Endodermal cell (in vitro differentiated cells): ENCODE measurements at regions not wholly inside any gene's neighbourhood (a gene's known extent, or its start where the extent isn't known, plus 50 kb on each side); places are given as distances from the start of the nearest gene placed in this dataset.

Experiments used
- DNase-seq: peaks from one replicate; pipeline ENCODE4 v3.0.0-alpha.2; 2017
- H3K27ac ChIP-seq: 2 replicates; pipeline ENCODE4 v1.5.1; 2013; ENCODE audit warnings: mild to moderate bottlenecking, low read depth, low read length, moderate library complexity
- H3K27me3 ChIP-seq: 2 replicates; pipeline ENCODE4 v1.6.1; 2013; ENCODE audit warnings: mild to moderate bottlenecking, low read length, moderate library complexity; ENCODE audit not compliant: insufficient read depth, control insufficient read depth, poor library complexity, severe bottlenecking
- H3K36me3 ChIP-seq: 2 replicates; pipeline ENCODE4 v1.7.0; 2013; ENCODE audit warnings: mild to moderate bottlenecking, low read length, moderate library complexity; ENCODE audit not compliant: control insufficient read depth, insufficient read depth
- H3K4me1 ChIP-seq: one replicate; pipeline ENCODE4 v1.7.0; 2013; ENCODE audit warnings: low read length; ENCODE audit not compliant: control insufficient read depth, insufficient read depth
- H3K4me3 ChIP-seq: 2 replicates; pipeline ENCODE4 v1.5.1; 2013; ENCODE audit warnings: mild to moderate bottlenecking, low read length, moderate library complexity
- H3K9ac ChIP-seq: 2 replicates; pipeline ENCODE4 v1.6.1; 2013; ENCODE audit warnings: mild to moderate bottlenecking, low read length, moderate library complexity; ENCODE audit not compliant: poor library complexity, severe bottlenecking; ENCODE audit errors: extremely low read depth
- H3K9me3 ChIP-seq: 2 replicates; pipeline ENCODE4 v1.6.1; 2013; ENCODE audit warnings: mild to moderate bottlenecking, low read length, moderate library complexity; ENCODE audit not compliant: control insufficient read depth
- H3K27ac Mint-ChIP-seq: 2 replicates; pipeline ENCODE4 v1.8.0; 2020; ENCODE audit warnings: mixed read lengths
- H3K27me3 Mint-ChIP-seq: 2 replicates; pipeline ENCODE4 v1.8.0; 2021; ENCODE audit warnings: mild to moderate bottlenecking, mixed read lengths; ENCODE audit not compliant: insufficient read depth
- H3K36me3 Mint-ChIP-seq: 2 replicates; pipeline ENCODE4 v1.8.0; 2020; ENCODE audit warnings: low read depth, mixed read lengths
- H3K4me1 Mint-ChIP-seq: 2 replicates; pipeline ENCODE4 v1.8.0; 2020; ENCODE audit warnings: mixed read lengths
- H3K4me3 Mint-ChIP-seq: 2 replicates; pipeline ENCODE4 v1.8.0; 2020; ENCODE audit warnings: mild to moderate bottlenecking, moderate library complexity, mixed read lengths
- H3K9me3 Mint-ChIP-seq: 2 replicates; pipeline ENCODE4 v1.8.0; 2020; ENCODE audit warnings: mild to moderate bottlenecking, mixed read lengths
- WGBS, 2 experiments: methylation state at CpG; one replicate each; pipeline versions ENCODE4 v1.1.5 to v1.1.7; 2013; ENCODE audit warnings: missing lambda C conversion rate in 2 of 2, mixed read lengths in 1 of 2; ENCODE audit not compliant: insufficient coverage in 1 of 2, insufficient read length in 1 of 2; 5-methylcytosine and 5-hydroxymethylcytosine counted together
- TF ChIP-seq, protein P1 (sequence below): fragments of 200-600 bp; sonication (generic); conservative IDR thresholded peaks from 2 replicates; pipeline ENCODE4 v1.5.0; 2021; ENCODE audit warnings: antibody characterized with exemption, mild to moderate bottlenecking

GRCh38 chr12:130078852-130079251 lies 83.4 kb upstream of the FZD10 start:
- peaks cover 17% of the 10 kb centered on the region for H3K4me1 Mint-ChIP-seq
- H3K36me3 Mint-ChIP-seq: no peaks in the 10 kb centered on the region
- peaks cover 13% of the 10 kb centered on the region for H3K9me3 Mint-ChIP-seq
- Histone ChIP-seq H3K27me3 (peaks cover 80% of the 10 kb centered on the region), H3K36me3 (no peaks in the 10 kb centered on the region), H3K4me1 (peaks cover 7% of the 10 kb centered on the region), H3K4me3 (no peak overlapping the region), H3K9me3 (peaks cover 4% of the 10 kb centered on the region), H3K27ac (no peak overlapping the region), H3K9ac (no peak overlapping the region)
- no peak overlapping the region for H3K27ac Mint-ChIP-seq
- H3K4me3 Mint-ChIP-seq: no peak overlapping the region
- peaks cover 89% of the 10 kb centered on the region for H3K27me3 Mint-ChIP-seq
- DNase-seq: no peak
- TF ChIP-seq, protein P1, sequence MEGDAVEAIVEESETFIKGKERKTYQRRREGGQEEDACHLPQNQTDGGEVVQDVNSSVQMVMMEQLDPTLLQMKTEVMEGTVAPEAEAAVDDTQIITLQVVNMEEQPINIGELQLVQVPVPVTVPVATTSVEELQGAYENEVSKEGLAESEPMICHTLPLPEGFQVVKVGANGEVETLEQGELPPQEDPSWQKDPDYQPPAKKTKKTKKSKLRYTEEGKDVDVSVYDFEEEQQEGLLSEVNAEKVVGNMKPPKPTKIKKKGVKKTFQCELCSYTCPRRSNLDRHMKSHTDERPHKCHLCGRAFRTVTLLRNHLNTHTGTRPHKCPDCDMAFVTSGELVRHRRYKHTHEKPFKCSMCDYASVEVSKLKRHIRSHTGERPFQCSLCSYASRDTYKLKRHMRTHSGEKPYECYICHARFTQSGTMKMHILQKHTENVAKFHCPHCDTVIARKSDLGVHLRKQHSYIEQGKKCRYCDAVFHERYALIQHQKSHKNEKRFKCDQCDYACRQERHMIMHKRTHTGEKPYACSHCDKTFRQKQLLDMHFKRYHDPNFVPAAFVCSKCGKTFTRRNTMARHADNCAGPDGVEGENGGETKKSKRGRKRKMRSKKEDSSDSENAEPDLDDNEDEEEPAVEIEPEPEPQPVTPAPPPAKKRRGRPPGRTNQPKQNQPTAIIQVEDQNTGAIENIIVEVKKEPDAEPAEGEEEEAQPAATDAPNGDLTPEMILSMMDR: no peak
- 63% methylated on average over 3 of the region's 3 CpGs; no CpG with 5 or more reads in 1 of the 2 experiments for WGBS, 2 experiments

GRCh38 chr12:130079279-130079678 lies 83.0 kb upstream of the FZD10 start:
- TF ChIP-seq, protein P1: no peak
- Histone ChIP-seq H3K9ac (no peak overlapping the region), H3K27ac (no peak overlapping the region), H3K4me1 (peaks cover 7% of the 10 kb centered on the region), H3K36me3 (no peaks in the 10 kb centered on the region), H3K9me3 (peaks cover 4% of the 10 kb centered on the region), H3K27me3 (peaks cover 80% of the 10 kb centered on the region), H3K4me3 (no peak overlapping the region)
- 93 to 95% methylated on average over 7 of the region's 7 CpGs for WGBS, 2 experiments
- H3K27ac Mint-ChIP-seq: no peak overlapping the region
- H3K4me1 Mint-ChIP-seq: peaks cover 17% of the 10 kb centered on the region
- peaks cover 13% of the 10 kb centered on the region for H3K9me3 Mint-ChIP-seq
- no peak for DNase-seq
- H3K27me3 Mint-ChIP-seq: peaks cover 89% of the 10 kb centered on the region
- no peaks in the 10 kb centered on the region for H3K36me3 Mint-ChIP-seq
- H3K4me3 Mint-ChIP-seq: no peak overlapping the region

DNA sequence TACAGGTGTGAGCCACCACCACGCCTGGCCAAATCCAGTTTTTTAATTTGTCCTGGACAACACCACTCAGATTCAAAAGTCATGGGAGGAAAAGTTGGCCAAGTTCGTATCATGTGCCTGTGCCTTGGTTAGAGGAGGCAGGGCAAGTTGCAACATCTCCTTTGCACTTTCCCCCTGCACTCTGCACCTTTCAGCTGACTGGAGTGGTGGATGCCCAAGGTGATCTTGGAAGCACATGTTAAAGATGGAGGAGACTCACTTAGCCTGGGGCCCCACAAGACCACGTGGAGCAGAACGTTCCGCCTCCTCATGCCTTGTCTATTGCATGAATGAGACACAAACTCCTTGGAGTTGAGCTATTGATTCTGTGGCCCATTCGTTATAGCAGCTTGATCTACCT lies 82.1 kb upstream of the FZD10 start:
- DNase-seq: no peak
- no peak overlapping the region for H3K27ac ChIP-seq
- peaks cover 4% of the 10 kb centered on the region for H3K9me3 ChIP-seq
- peaks cover 13% of the 10 kb centered on the region for H3K9me3 Mint-ChIP-seq
- peaks cover 21% of the 10 kb centered on the region for H3K4me1 Mint-ChIP-seq
- 75 to 86% methylated on average over 6 of the region's 6 CpGs for WGBS, 2 experiments
- peaks cover 80% of the 10 kb centered on the region for H3K27me3 ChIP-seq
- no peak overlapping the region for H3K9ac ChIP-seq
- H3K4me3 ChIP-seq: no peak overlapping the region
- H3K36me3 ChIP-seq: no peaks in the 10 kb centered on the region
- TF ChIP-seq, protein P1: no peak
- no peak overlapping the region for H3K4me3 Mint-ChIP-seq
- no peaks in the 10 kb centered on the region for H3K36me3 Mint-ChIP-seq
- no peak overlapping the region for H3K27ac Mint-ChIP-seq
- peaks cover 7% of the 10 kb centered on the region for H3K4me1 ChIP-seq
- peaks cover 89% of the 10 kb centered on the region for H3K27me3 Mint-ChIP-seq
